HepG2 (cell line): ENCODE measurements at regions not wholly inside any gene's neighbourhood (a gene's known extent, or its start where the extent isn't known, plus 50 kb on each side); places are given as distances from the start of the nearest gene placed in this dataset.

Source experiments
- BORCS8-MEF2B ChIP-seq: sonication (generic); formaldehyde crosslinking; IDR thresholded peaks from 2 replicates; pipeline ENCODE4 v1.8.0; 2022; ENCODE audit warnings: mild to moderate bottlenecking, missing genetic modification reagents
- FOSL1 ChIP-seq: sonication (generic); formaldehyde crosslinking; IDR thresholded peaks from 2 replicates; pipeline ENCODE4 v1.9.0; 2021; ENCODE audit warnings: missing genetic modification reagents, borderline replicate concordance
- NFIC ChIP-seq: IDR thresholded peaks from 2 replicates; pipeline ENCODE4 v1.6.1; 2012; ENCODE audit warnings: mild to moderate bottlenecking, low read length, inconsistent platforms
- RXRA ChIP-seq: sonication (generic); formaldehyde crosslinking; IDR thresholded peaks from 2 replicates; pipeline ENCODE4 v1.5.1; 2020; ENCODE audit warnings: missing genetic modification reagents
- THYN1 ChIP-seq: sonication (generic); formaldehyde crosslinking; IDR thresholded peaks from 2 replicates; pipeline ENCODE4 v1.8.1; 2023; ENCODE audit warnings: low read depth, mild to moderate bottlenecking, moderate library complexity, missing genetic modification reagents, borderline replicate concordance
- TF ChIP-seq, protein P1 (sequence below): sonication (generic); formaldehyde crosslinking; IDR thresholded peaks from 2 replicates; pipeline ENCODE4 v1.4.0; 2020; ENCODE audit warnings: missing genetic modification reagents
- TF ChIP-seq, protein P2 (sequence below): sonication (generic); formaldehyde crosslinking; IDR thresholded peaks from 2 replicates; pipeline ENCODE4 v1.9.0; 2022; ENCODE audit warnings: missing genetic modification reagents, mild to moderate bottlenecking, borderline replicate concordance
- TF ChIP-seq, protein P3 (sequence below): sonication (generic); formaldehyde crosslinking; IDR thresholded peaks from 2 replicates; pipeline ENCODE4 v1.4.0; 2020; ENCODE audit warnings: missing genetic modification reagents, borderline replicate concordance

DNA sequence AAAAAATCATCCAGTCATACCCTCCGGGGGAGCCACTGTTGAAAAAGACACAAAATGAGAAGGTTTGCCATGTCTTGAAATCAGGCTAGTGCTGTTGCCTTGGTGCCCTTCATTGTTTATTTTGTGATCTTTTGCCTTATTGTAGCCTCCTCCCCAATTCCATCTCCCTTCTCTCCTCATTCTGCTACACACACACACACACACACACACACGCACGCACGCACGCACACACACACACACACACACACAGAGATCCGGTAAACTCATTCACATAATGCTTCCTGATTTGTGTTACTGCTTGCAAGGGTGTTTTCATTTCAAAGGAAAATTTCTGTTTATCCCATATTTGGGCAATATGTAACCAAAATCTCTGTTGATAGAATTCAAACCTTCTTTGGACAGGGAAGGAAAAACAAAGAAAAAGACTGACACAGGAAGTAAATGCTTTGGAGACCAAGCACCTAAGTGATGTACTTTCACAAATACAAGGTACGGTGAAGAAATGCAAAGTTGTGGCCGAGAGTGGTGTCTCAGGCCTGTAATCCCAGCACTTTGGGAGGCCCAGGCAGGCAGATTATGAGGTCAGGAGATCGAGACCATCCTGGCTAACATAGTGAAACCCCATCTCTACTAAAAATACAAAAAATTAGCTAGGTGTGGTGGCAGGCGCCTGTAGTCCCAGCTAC, 141.1 kb upstream of the CDK13 start (continued):
- TF ChIP-seq NFIC (no peak), THYN1 (CRISPR knock-in tag) (no peak), BORCS8-MEF2B (CRISPR knock-in tag) (no peak), FOSL1 (CRISPR knock-in tag) (no peak), RXRA (CRISPR knock-in tag) (no peak)
- TF ChIP-seq, protein P1, sequence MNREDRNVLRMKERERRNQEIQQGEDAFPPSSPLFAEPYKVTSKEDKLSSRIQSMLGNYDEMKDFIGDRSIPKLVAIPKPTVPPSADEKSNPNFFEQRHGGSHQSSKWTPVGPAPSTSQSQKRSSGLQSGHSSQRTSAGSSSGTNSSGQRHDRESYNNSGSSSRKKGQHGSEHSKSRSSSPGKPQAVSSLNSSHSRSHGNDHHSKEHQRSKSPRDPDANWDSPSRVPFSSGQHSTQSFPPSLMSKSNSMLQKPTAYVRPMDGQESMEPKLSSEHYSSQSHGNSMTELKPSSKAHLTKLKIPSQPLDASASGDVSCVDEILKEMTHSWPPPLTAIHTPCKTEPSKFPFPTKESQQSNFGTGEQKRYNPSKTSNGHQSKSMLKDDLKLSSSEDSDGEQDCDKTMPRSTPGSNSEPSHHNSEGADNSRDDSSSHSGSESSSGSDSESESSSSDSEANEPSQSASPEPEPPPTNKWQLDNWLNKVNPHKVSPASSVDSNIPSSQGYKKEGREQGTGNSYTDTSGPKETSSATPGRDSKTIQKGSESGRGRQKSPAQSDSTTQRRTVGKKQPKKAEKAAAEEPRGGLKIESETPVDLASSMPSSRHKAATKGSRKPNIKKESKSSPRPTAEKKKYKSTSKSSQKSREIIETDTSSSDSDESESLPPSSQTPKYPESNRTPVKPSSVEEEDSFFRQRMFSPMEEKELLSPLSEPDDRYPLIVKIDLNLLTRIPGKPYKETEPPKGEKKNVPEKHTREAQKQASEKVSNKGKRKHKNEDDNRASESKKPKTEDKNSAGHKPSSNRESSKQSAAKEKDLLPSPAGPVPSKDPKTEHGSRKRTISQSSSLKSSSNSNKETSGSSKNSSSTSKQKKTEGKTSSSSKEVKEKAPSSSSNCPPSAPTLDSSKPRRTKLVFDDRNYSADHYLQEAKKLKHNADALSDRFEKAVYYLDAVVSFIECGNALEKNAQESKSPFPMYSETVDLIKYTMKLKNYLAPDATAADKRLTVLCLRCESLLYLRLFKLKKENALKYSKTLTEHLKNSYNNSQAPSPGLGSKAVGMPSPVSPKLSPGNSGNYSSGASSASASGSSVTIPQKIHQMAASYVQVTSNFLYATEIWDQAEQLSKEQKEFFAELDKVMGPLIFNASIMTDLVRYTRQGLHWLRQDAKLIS (CRISPR knock-in tag): no peak
- TF ChIP-seq, protein P2, sequence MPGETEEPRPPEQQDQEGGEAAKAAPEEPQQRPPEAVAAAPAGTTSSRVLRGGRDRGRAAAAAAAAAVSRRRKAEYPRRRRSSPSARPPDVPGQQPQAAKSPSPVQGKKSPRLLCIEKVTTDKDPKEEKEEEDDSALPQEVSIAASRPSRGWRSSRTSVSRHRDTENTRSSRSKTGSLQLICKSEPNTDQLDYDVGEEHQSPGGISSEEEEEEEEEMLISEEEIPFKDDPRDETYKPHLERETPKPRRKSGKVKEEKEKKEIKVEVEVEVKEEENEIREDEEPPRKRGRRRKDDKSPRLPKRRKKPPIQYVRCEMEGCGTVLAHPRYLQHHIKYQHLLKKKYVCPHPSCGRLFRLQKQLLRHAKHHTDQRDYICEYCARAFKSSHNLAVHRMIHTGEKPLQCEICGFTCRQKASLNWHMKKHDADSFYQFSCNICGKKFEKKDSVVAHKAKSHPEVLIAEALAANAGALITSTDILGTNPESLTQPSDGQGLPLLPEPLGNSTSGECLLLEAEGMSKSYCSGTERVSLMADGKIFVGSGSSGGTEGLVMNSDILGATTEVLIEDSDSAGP: no peak
- TF ChIP-seq, protein P3, sequence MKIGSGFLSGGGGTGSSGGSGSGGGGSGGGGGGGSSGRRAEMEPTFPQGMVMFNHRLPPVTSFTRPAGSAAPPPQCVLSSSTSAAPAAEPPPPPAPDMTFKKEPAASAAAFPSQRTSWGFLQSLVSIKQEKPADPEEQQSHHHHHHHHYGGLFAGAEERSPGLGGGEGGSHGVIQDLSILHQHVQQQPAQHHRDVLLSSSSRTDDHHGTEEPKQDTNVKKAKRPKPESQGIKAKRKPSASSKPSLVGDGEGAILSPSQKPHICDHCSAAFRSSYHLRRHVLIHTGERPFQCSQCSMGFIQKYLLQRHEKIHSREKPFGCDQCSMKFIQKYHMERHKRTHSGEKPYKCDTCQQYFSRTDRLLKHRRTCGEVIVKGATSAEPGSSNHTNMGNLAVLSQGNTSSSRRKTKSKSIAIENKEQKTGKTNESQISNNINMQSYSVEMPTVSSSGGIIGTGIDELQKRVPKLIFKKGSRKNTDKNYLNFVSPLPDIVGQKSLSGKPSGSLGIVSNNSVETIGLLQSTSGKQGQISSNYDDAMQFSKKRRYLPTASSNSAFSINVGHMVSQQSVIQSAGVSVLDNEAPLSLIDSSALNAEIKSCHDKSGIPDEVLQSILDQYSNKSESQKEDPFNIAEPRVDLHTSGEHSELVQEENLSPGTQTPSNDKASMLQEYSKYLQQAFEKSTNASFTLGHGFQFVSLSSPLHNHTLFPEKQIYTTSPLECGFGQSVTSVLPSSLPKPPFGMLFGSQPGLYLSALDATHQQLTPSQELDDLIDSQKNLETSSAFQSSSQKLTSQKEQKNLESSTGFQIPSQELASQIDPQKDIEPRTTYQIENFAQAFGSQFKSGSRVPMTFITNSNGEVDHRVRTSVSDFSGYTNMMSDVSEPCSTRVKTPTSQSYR (CRISPR knock-in tag): no peak
- TF ChIP-seq, all 625 proteins: peak for 0
